ENCODE measurements at regions not wholly inside any gene's neighbourhood (a gene's known extent, or its start where the extent isn't known, plus 50 kb on each side); places are given as distances from the start of the nearest gene placed in this dataset.

GRCh38 chr11:123323568-123323967 lies 106.5 kb upstream of the GRAMD1B start:
- TF ChIP-seq CTCF (IDR thresholded peaks at IDR 0.05) (no peak), POLR2A (IDR thresholded peaks at IDR 0.05; ENCODE audit: low read depth) (no peak), POLR2AphosphoS5 (IDR thresholded peaks at IDR 0.05) (no peak)

Measured in esophagus muscularis mucosa (tissue), 3 donors.